ENCODE measurements at regions not wholly inside any gene's neighbourhood (a gene's known extent, or its start where the extent isn't known, plus 50 kb on each side); places are given as distances from the start of the nearest gene placed in this dataset.

GRCh38 chr12:28063355-28063880 lies 90.9 kb upstream of the PTHLH start:
- no peak overlapping the region for H3K4me3 Mint-ChIP-seq
- Histone ChIP-seq H3K36me3 (ENCODE audit: insufficient read depth, low read length) (no peaks in the 10 kb centered on the region), H3K27me3 (ENCODE audit: insufficient read depth, low read length) (no peaks in the 10 kb centered on the region), H3K4me1 (ENCODE audit: insufficient read depth, low read length) (no peaks in the 10 kb centered on the region), H3K9me3 (ENCODE audit: control insufficient read depth in 1 of 2, low read length in 2 of 2) (no peaks in the 10 kb centered on the region), H3K27ac (ENCODE audit: low read depth, low read length) (no peak overlapping the region), H3K4me3 (ENCODE audit: low read length in 2 of 2) (no peak overlapping the region)
- CTCF ChIA-PET (ENCODE audit: partially characterized antibody) = no interaction called here
- POLR2A ChIA-PET (ENCODE audit: partially characterized antibody) = no interaction called here
- intact Hi-C loops (cut with micrococcal nuclease) = no loop called here
- no peaks in the 10 kb centered on the region for H3K9me3 Mint-ChIP-seq
- no peak for DNase-seq
- H3K36me3 Mint-ChIP-seq = no peaks in the 10 kb centered on the region
- no peak overlapping the region for H3K27ac Mint-ChIP-seq
- H3K4me1 Mint-ChIP-seq = peaks cover 0 to 2% (median under 1%) of the 10 kb centered on the region in 4 donors
- H3K27me3 Mint-ChIP-seq = no peaks in the 10 kb centered on the region

GRCh38 chr12:28065374-28065773 lies 92.8 kb upstream of the PTHLH start:
- H3K27ac ChIP-seq (ENCODE audit: low read depth, low read length) = no peak overlapping the region
- H3K27me3 ChIP-seq (ENCODE audit: insufficient read depth, low read length) = no peaks in the 10 kb centered on the region
- no peaks in the 10 kb centered on the region for H3K4me1 ChIP-seq (ENCODE audit: insufficient read depth, low read length)
- peaks cover 0 to 2% (median 0%) of the 10 kb centered on the region in 8 donors for H3K9me3 Mint-ChIP-seq
- no peak overlapping the region for H3K4me3 Mint-ChIP-seq
- H3K27ac Mint-ChIP-seq = no peak overlapping the region
- ChIA-PET CTCF (ENCODE audit: partially characterized antibody) (no interaction called here), POLR2A (ENCODE audit: partially characterized antibody) (no interaction called here)
- H3K36me3 Mint-ChIP-seq = no peaks in the 10 kb centered on the region
- intact Hi-C loops (cut with micrococcal nuclease) = no loop called here
- no peak overlapping the region for H3K4me3 ChIP-seq (ENCODE audit: low read length in 2 of 2)
- peaks cover 0 to 2% (median 0%) of the 10 kb centered on the region in 4 donors for H3K4me1 Mint-ChIP-seq
- no peak for DNase-seq
- H3K9me3 ChIP-seq (ENCODE audit: control insufficient read depth in 1 of 2, low read length in 2 of 2) = no peaks in the 10 kb centered on the region
- H3K36me3 ChIP-seq (ENCODE audit: insufficient read depth, low read length) = no peaks in the 10 kb centered on the region
- no peaks in the 10 kb centered on the region for H3K27me3 Mint-ChIP-seq

GRCh38 chr12:28065889-28066630 lies 93.5 kb upstream of the PTHLH start:
- Mint-ChIP-seq H3K9me3 (peaks cover 0 to 8% (median 4%) of the 10 kb centered on the region in 8 donors), H3K27me3 (no peaks in the 10 kb centered on the region), H3K4me1 (peaks cover 0 to 2% (median 0%) of the 10 kb centered on the region in 4 donors), H3K4me3 (no peak overlapping the region), H3K27ac (no peak overlapping the region), H3K36me3 (no peaks in the 10 kb centered on the region)
- H3K4me1 ChIP-seq (ENCODE audit: insufficient read depth, low read length) = no peaks in the 10 kb centered on the region
- no peak for DNase-seq
- H3K36me3 ChIP-seq (ENCODE audit: insufficient read depth, low read length) = no peaks in the 10 kb centered on the region
- no peak overlapping the region for H3K4me3 ChIP-seq (ENCODE audit: low read length in 2 of 2)
- no peaks in the 10 kb centered on the region for H3K27me3 ChIP-seq (ENCODE audit: insufficient read depth, low read length)
- ChIA-PET CTCF (ENCODE audit: partially characterized antibody) (no interaction called here), POLR2A (ENCODE audit: partially characterized antibody) (no interaction called here)
- H3K27ac ChIP-seq (ENCODE audit: low read depth, low read length) = no peak overlapping the region
- no peaks in the 10 kb centered on the region for H3K9me3 ChIP-seq (ENCODE audit: control insufficient read depth in 1 of 2, low read length in 2 of 2)
- intact Hi-C loops (cut with micrococcal nuclease) = no loop called here

GRCh38 chr12:28066879-28067278 lies 94.3 kb upstream of the PTHLH start:
- POLR2A ChIA-PET (ENCODE audit: partially characterized antibody) = no interaction called here
- H3K27me3 Mint-ChIP-seq = no peaks in the 10 kb centered on the region
- no peaks in the 10 kb centered on the region for H3K9me3 ChIP-seq (ENCODE audit: control insufficient read depth in 1 of 2, low read length in 2 of 2)
- intact Hi-C loops (cut with micrococcal nuclease) = no loop called here
- H3K4me3 ChIP-seq (ENCODE audit: low read length in 2 of 2) = no peak overlapping the region
- no peak overlapping the region for H3K27ac ChIP-seq (ENCODE audit: low read depth, low read length)
- H3K27ac Mint-ChIP-seq = no peak overlapping the region
- CTCF ChIA-PET (ENCODE audit: partially characterized antibody) = no interaction called here
- H3K9me3 Mint-ChIP-seq = peaks cover 0 to 15% (median 8%) of the 10 kb centered on the region in 8 donors
- H3K4me3 Mint-ChIP-seq = no peak overlapping the region
- no peak for DNase-seq
- H3K36me3 ChIP-seq (ENCODE audit: insufficient read depth, low read length) = no peaks in the 10 kb centered on the region
- H3K27me3 ChIP-seq (ENCODE audit: insufficient read depth, low read length) = no peaks in the 10 kb centered on the region
- H3K36me3 Mint-ChIP-seq = no peaks in the 10 kb centered on the region
- H3K4me1 ChIP-seq (ENCODE audit: insufficient read depth, low read length) = no peaks in the 10 kb centered on the region
- peaks cover 0 to 2% (median 0%) of the 10 kb centered on the region in 4 donors for H3K4me1 Mint-ChIP-seq

- POLR2A ChIA-PET (ENCODE audit: partially characterized antibody) = no interaction called here
- intact Hi-C loops (cut with micrococcal nuclease) = no loop called here
- Mint-ChIP-seq H3K36me3 (no peaks in the 10 kb centered on the region), H3K4me1 (peaks cover 0 to 2% (median 0%) of the 10 kb centered on the region in 4 donors), H3K9me3 (peaks cover 0 to 28% (median 14%) of the 10 kb centered on the region in 8 donors), H3K27ac (no peak overlapping the region), H3K27me3 (no peaks in the 10 kb centered on the region), H3K4me3 (no peak overlapping the region)
- H3K4me3 ChIP-seq (ENCODE audit: low read length in 2 of 2) = no peak overlapping the region
- no peaks in the 10 kb centered on the region for H3K27me3 ChIP-seq (ENCODE audit: insufficient read depth, low read length)
- H3K27ac ChIP-seq (ENCODE audit: low read depth, low read length) = no peak overlapping the region
- CTCF ChIA-PET (ENCODE audit: partially characterized antibody) = no interaction called here
- DNase-seq = no peak
- H3K4me1 ChIP-seq (ENCODE audit: insufficient read depth, low read length) = no peaks in the 10 kb centered on the region
- H3K36me3 ChIP-seq (ENCODE audit: insufficient read depth, low read length) = no peaks in the 10 kb centered on the region
- no peaks in the 10 kb centered on the region for H3K9me3 ChIP-seq (ENCODE audit: control insufficient read depth in 1 of 2, low read length in 2 of 2)
These were observed 95.9 kb upstream of the PTHLH start for GRCh38 chr12:28068467-28068866.

GRCh38 chr12:28079539-28079938 lies 107.0 kb upstream of the PTHLH start:
- DNase-seq = no peak
- ChIA-PET POLR2A (ENCODE audit: partially characterized antibody) (no interaction called here), CTCF (ENCODE audit: partially characterized antibody) (no interaction called here)
- Mint-ChIP-seq H3K4me1 (peaks cover 0 to 2% (median 0%) of the 10 kb centered on the region in 4 donors), H3K4me3 (no peak overlapping the region), H3K36me3 (no peaks in the 10 kb centered on the region), H3K27me3 (no peaks in the 10 kb centered on the region), H3K9me3 (peaks cover 0 to 11% (median 0%) of the 10 kb centered on the region in 8 donors), H3K27ac (no peak overlapping the region)
- Histone ChIP-seq H3K4me1 (ENCODE audit: insufficient read depth, low read length) (no peaks in the 10 kb centered on the region), H3K9me3 (ENCODE audit: control insufficient read depth in 1 of 2, low read length in 2 of 2) (no peaks in the 10 kb centered on the region), H3K4me3 (ENCODE audit: low read length in 2 of 2) (no peak overlapping the region), H3K27ac (ENCODE audit: low read depth, low read length) (no peak overlapping the region), H3K27me3 (ENCODE audit: insufficient read depth, low read length) (no peaks in the 10 kb centered on the region), H3K36me3 (ENCODE audit: insufficient read depth, low read length) (no peaks in the 10 kb centered on the region)
- intact Hi-C loops (cut with micrococcal nuclease) = no loop called here

- Histone ChIP-seq H3K4me3 (ENCODE audit: low read length in 2 of 2) (no peak overlapping the region), H3K4me1 (ENCODE audit: insufficient read depth, low read length) (no peaks in the 10 kb centered on the region), H3K36me3 (ENCODE audit: insufficient read depth, low read length) (no peaks in the 10 kb centered on the region), H3K9me3 (ENCODE audit: control insufficient read depth in 1 of 2, low read length in 2 of 2) (no peaks in the 10 kb centered on the region), H3K27ac (ENCODE audit: low read depth, low read length) (no peak overlapping the region), H3K27me3 (ENCODE audit: insufficient read depth, low read length) (no peaks in the 10 kb centered on the region)
- Mint-ChIP-seq H3K27me3 (peaks cover 3 to 6% of the 10 kb centered on the region in 2 donors), H3K9me3 (peaks cover 0 to 3% (median 0%) of the 10 kb centered on the region in 8 donors), H3K4me1 (peaks cover 5 to 8% (median 7%) of the 10 kb centered on the region in 4 donors), H3K4me3 (no peak overlapping the region), H3K36me3 (no peaks in the 10 kb centered on the region), H3K27ac (no peak overlapping the region)
- CTCF ChIA-PET (ENCODE audit: partially characterized antibody) = no interaction called here
- DNase-seq = no peak
- intact Hi-C loops (cut with micrococcal nuclease) = no loop called here
- POLR2A ChIA-PET (ENCODE audit: partially characterized antibody) = no interaction called here
These were observed 108.2 kb upstream of the CCDC91 start for GRCh38 chr12:28082096-28082495.

Measured in CD4-positive, alpha-beta memory T cell (primary cell).